Naive B cell (primary cell): ENCODE measurements at regions not wholly inside any gene's neighbourhood (a gene's known extent, or its start where the extent isn't known, plus 50 kb on each side); places are given as distances from the start of the nearest gene placed in this dataset.

Source experiments
- ATAC-seq, 2 donors: fragments of 150-1000 bp; cut with Tn5 transposase; 2 replicates each; pipeline ENCODE4 v1.10.0; 2021; ENCODE audit warnings: low read depth in 2 of 2, mild to moderate bottlenecking in 2 of 2, moderate library complexity in 2 of 2
- DNase-seq: peaks from one replicate; pipeline ENCODE4 v3.0.0; 2022
- H3K27ac Mint-ChIP-seq, 6 donors: one replicate each; pipeline ENCODE4 v1.8.0; 2020 to 2022; ENCODE audit warnings: mild to moderate bottlenecking in 6 of 6, mixed read lengths in 6 of 6, moderate library complexity in 5 of 6, inconsistent platforms in 2 of 6
- H3K27me3 Mint-ChIP-seq, 3 donors: one replicate each; pipeline ENCODE4 v1.8.0; 2021 to 2022; ENCODE audit warnings: mixed read lengths in 3 of 3, mild to moderate bottlenecking in 1 of 3
- H3K36me3 Mint-ChIP-seq, 2 donors: one replicate each; pipeline ENCODE4 v1.8.0; 2020 to 2022; ENCODE audit warnings: mixed read lengths in 2 of 2, inconsistent platforms in 1 of 2, mild to moderate bottlenecking in 1 of 2
- H3K4me1 Mint-ChIP-seq, 3 donors: one replicate each; pipeline ENCODE4 v1.8.0; 2020 to 2022; ENCODE audit warnings: mixed read lengths in 3 of 3, inconsistent platforms in 1 of 3, mild to moderate bottlenecking in 1 of 3, moderate library complexity in 1 of 3
- H3K4me3 Mint-ChIP-seq, 8 donors: one replicate each; pipeline ENCODE4 v1.8.0; 2020 to 2022; ENCODE audit warnings: mild to moderate bottlenecking in 8 of 8, mixed read lengths in 8 of 8, moderate library complexity in 8 of 8, inconsistent platforms in 2 of 8
- H3K9me3 Mint-ChIP-seq, 7 donors: one replicate each; pipeline ENCODE4 v1.8.0; 2020 to 2022; ENCODE audit warnings: mixed read lengths in 7 of 7, mild to moderate bottlenecking in 5 of 7, inconsistent platforms in 2 of 7, moderate library complexity in 1 of 7

GRCh38 chr12:111178181-111179081, 190.5 kb downstream of the PHETA1 start:
- ATAC-seq: no peak
- Mint-ChIP-seq H3K36me3 (no peaks in the 10 kb centered on the region), H3K4me1 (peaks cover 0 to 3% (median 0%) of the 10 kb centered on the region in 3 donors), H3K27me3 (peaks cover 41 to 65% (median 55%) of the 10 kb centered on the region in 3 donors), H3K27ac (no peak overlapping the region), H3K4me3 (no peak overlapping the region), H3K9me3 (peaks cover 0 to 3% (median 0%) of the 10 kb centered on the region in 7 donors)
- DNase-seq: no peak

GRCh38 chr12:111175396-111176094, 193.3 kb downstream of the PHETA1 start:
- Mint-ChIP-seq H3K9me3 (peaks cover 0 to 3% (median 0%) of the 10 kb centered on the region in 7 donors), H3K4me3 (no peak overlapping the region), H3K27ac (peak overlapping the region in 1 of 6 donors; percentile 22)

GRCh38 chr12:111174961-111175345, 193.9 kb downstream of the PHETA1 start:
- ATAC-seq (no peak), DNase-seq (no peak)
- peaks cover 8 to 15% (median 9%) of the 10 kb centered on the region in 3 donors for H3K4me1 Mint-ChIP-seq
- no peak overlapping the region for H3K4me3 Mint-ChIP-seq
- H3K36me3 Mint-ChIP-seq: no peaks in the 10 kb centered on the region
- H3K9me3 Mint-ChIP-seq: peaks cover 0 to 3% (median 0%) of the 10 kb centered on the region in 7 donors
- H3K27ac Mint-ChIP-seq: no peak overlapping the region
- H3K27me3 Mint-ChIP-seq: peaks cover 21 to 37% (median 34%) of the 10 kb centered on the region in 3 donors

More at GRCh38 chr12:111175396-111176094, 193.3 kb downstream of the PHETA1 start:
- Mint-ChIP-seq H3K36me3 (no peaks in the 10 kb centered on the region), H3K4me1 (peaks cover 4 to 9% (median 6%) of the 10 kb centered on the region in 3 donors), H3K27me3 (peaks cover 23 to 43% (median 40%) of the 10 kb centered on the region in 3 donors)
- ATAC-seq (no peak), DNase-seq (no peak)

- ATAC-seq: no peak
- Mint-ChIP-seq H3K4me3 (no peak overlapping the region), H3K4me1 (peaks cover 13 to 19% (median 13%) of the 10 kb centered on the region in 3 donors), H3K9me3 (peaks cover 0 to 3% (median 0%) of the 10 kb centered on the region in 7 donors), H3K27me3 (peaks cover 19 to 32% (median 29%) of the 10 kb centered on the region in 3 donors), H3K36me3 (no peaks in the 10 kb centered on the region), H3K27ac (no peak overlapping the region)
- DNase-seq: no peak
These were observed 194.5 kb downstream of the PHETA1 start for GRCh38 chr12:111174251-111174960.

- no peak for ATAC-seq
- Mint-ChIP-seq H3K4me3 (no peak overlapping the region), H3K36me3 (no peaks in the 10 kb centered on the region), H3K4me1 (peaks cover 13 to 19% (median 13%) of the 10 kb centered on the region in 3 donors), H3K9me3 (peaks cover 0 to 3% (median 0%) of the 10 kb centered on the region in 7 donors), H3K27me3 (peaks cover 15 to 27% (median 23%) of the 10 kb centered on the region in 3 donors), H3K27ac (peak overlapping the region in 1 of 6 donors; percentile 56)
- DNase-seq: no peak
These were observed 195.1 kb downstream of the PHETA1 start for GRCh38 chr12:111173836-111174235.

- peaks cover 10 to 19% (median 13%) of the 10 kb centered on the region in 3 donors for H3K4me1 Mint-ChIP-seq
- no peak overlapping the region for H3K4me3 Mint-ChIP-seq
- no peaks in the 10 kb centered on the region for H3K36me3 Mint-ChIP-seq
- no peak overlapping the region for H3K27ac Mint-ChIP-seq
- peaks cover 12 to 24% (median 21%) of the 10 kb centered on the region in 3 donors for H3K27me3 Mint-ChIP-seq
- H3K9me3 Mint-ChIP-seq: peaks cover 0 to 3% (median 0%) of the 10 kb centered on the region in 7 donors
- no peak for DNase-seq
- ATAC-seq: no peak
These were observed 195.5 kb downstream of the PHETA1 start for GRCh38 chr12:111173391-111173790.

- ATAC-seq (no peak), DNase-seq (no peak)
- Mint-ChIP-seq H3K4me1 (peaks cover 10 to 19% (median 13%) of the 10 kb centered on the region in 3 donors), H3K27me3 (peaks cover 6 to 28% (median 24%) of the 10 kb centered on the region in 3 donors), H3K9me3 (peaks cover 0 to 3% (median 0%) of the 10 kb centered on the region in 7 donors), H3K36me3 (no peaks in the 10 kb centered on the region), H3K4me3 (no peak overlapping the region), H3K27ac (peak overlapping the region in 1 of 6 donors; percentile 16)
These were observed 196.1 kb downstream of the PHETA1 start for GRCh38 chr12:111172786-111173185.

- peaks cover 3 to 31% (median 22%) of the 10 kb centered on the region in 3 donors for H3K27me3 Mint-ChIP-seq
- H3K4me3 Mint-ChIP-seq: peak overlapping the region in 1 of 8 donors; percentile 3
- no peak for DNase-seq
These were observed 197.1 kb downstream of the PHETA1 start for GRCh38 chr12:111171832-111172231.

GRCh38 chr12:111171345-111171744, 197.6 kb downstream of the PHETA1 start:
- no peak overlapping the region for H3K4me3 Mint-ChIP-seq
- H3K4me1 Mint-ChIP-seq: peaks cover 10 to 19% (median 13%) of the 10 kb centered on the region in 3 donors
- no peaks in the 10 kb centered on the region for H3K36me3 Mint-ChIP-seq
- H3K27ac Mint-ChIP-seq: no peak overlapping the region
- no peak for ATAC-seq
- peaks cover 0 to 31% (median 17%) of the 10 kb centered on the region in 3 donors for H3K27me3 Mint-ChIP-seq
- H3K9me3 Mint-ChIP-seq: peaks cover 0 to 3% (median 0%) of the 10 kb centered on the region in 7 donors
- no peak for DNase-seq

More at GRCh38 chr12:111171832-111172231, 197.1 kb downstream of the PHETA1 start:
- no peaks in the 10 kb centered on the region for H3K36me3 Mint-ChIP-seq
- peak overlapping the region in 1 of 6 donors; percentile 55 for H3K27ac Mint-ChIP-seq
- H3K9me3 Mint-ChIP-seq: peaks cover 0 to 3% (median 0%) of the 10 kb centered on the region in 7 donors
- H3K4me1 Mint-ChIP-seq: peaks cover 10 to 19% (median 13%) of the 10 kb centered on the region in 3 donors
- ATAC-seq: no peak

GRCh38 chr12:111170543-111170942, 198.4 kb downstream of the PHETA1 start:
- no peak for DNase-seq
- H3K27ac Mint-ChIP-seq: peak overlapping the region in 3 of 6 donors; percentile 43 to 96 (median 59)
- peaks cover 10 to 19% (median 13%) of the 10 kb centered on the region in 3 donors for H3K4me1 Mint-ChIP-seq
- H3K9me3 Mint-ChIP-seq: peaks cover 0 to 3% (median 0%) of the 10 kb centered on the region in 7 donors
- H3K36me3 Mint-ChIP-seq: no peaks in the 10 kb centered on the region
- peaks cover 0 to 31% (median 16%) of the 10 kb centered on the region in 3 donors for H3K27me3 Mint-ChIP-seq
- peak overlapping the region in 4 of 8 donors; percentile 22 to 68 (median 50) for H3K4me3 Mint-ChIP-seq
- peak; percentile 47 to 73 for ATAC-seq

- no peak for DNase-seq
- ATAC-seq: no peak
- Mint-ChIP-seq H3K27me3 (peaks cover 0 to 31% (median 22%) of the 10 kb centered on the region in 3 donors), H3K36me3 (no peaks in the 10 kb centered on the region), H3K4me3 (peak overlapping the region in 2 of 8 donors; percentile 34), H3K27ac (peak overlapping the region in 2 of 6 donors; percentile 48 to 78), H3K9me3 (peaks cover 0 to 4% (median 0%) of the 10 kb centered on the region in 7 donors), H3K4me1 (peaks cover 10 to 19% (median 13%) of the 10 kb centered on the region in 3 donors)
These were observed 199.4 kb downstream of the PHETA1 start for GRCh38 chr12:111169456-111169855.

- Mint-ChIP-seq H3K27ac (peak overlapping the region in 2 of 6 donors; percentile 48 to 77), H3K36me3 (no peaks in the 10 kb centered on the region), H3K4me3 (peak overlapping the region in 1 of 8 donors; percentile 34), H3K27me3 (peaks cover 0 to 31% (median 22%) of the 10 kb centered on the region in 3 donors), H3K9me3 (peaks cover 0 to 4% (median 0%) of the 10 kb centered on the region in 7 donors), H3K4me1 (peaks cover 10 to 19% (median 13%) of the 10 kb centered on the region in 3 donors)
- DNase-seq (no peak), ATAC-seq (no peak)
These were observed 199.9 kb downstream of the PHETA1 start for GRCh38 chr12:111169032-111169431.
